H9 (cell line): ENCODE measurements at regions not wholly inside any gene's neighbourhood (a gene's known extent, or its start where the extent isn't known, plus 50 kb on each side); places are given as distances from the start of the nearest gene placed in this dataset.

Source experiments
- DNase-seq: peaks from one replicate; pipeline ENCODE4 v3.0.0-alpha.2; 2017
- H2AFZ ChIP-seq: one replicate; pipeline ENCODE4 v1.6.1; 2013; ENCODE audit warnings: mild to moderate bottlenecking, low read length, control low read depth, moderate library complexity
- H2AK5ac ChIP-seq: 2 replicates; pipeline ENCODE4 v1.6.1; 2013; ENCODE audit warnings: low read length, control low read depth, mixed read lengths; ENCODE audit not compliant: insufficient read length
- H2BK120ac ChIP-seq: one replicate; pipeline ENCODE4 v1.6.1; 2013; ENCODE audit warnings: low read depth, mild to moderate bottlenecking, low read length, control low read depth, inconsistent platforms; ENCODE audit not compliant: poor library complexity, severe bottlenecking
- H2BK12ac ChIP-seq: 2 replicates; pipeline ENCODE4 v1.6.1; 2013; ENCODE audit warnings: low read length, control low read depth, mixed read lengths, low read depth; ENCODE audit not compliant: insufficient read length
- H2BK15ac ChIP-seq: 2 replicates; pipeline ENCODE4 v1.6.1; 2013; ENCODE audit warnings: low read depth, low read length, control low read depth
- H2BK20ac ChIP-seq: one replicate; pipeline ENCODE4 v1.6.1; 2013; ENCODE audit warnings: low read depth, mild to moderate bottlenecking, low read length, control low read depth, inconsistent platforms; ENCODE audit not compliant: poor library complexity, severe bottlenecking
- H2BK5ac ChIP-seq: 2 replicates; pipeline ENCODE4 v1.6.1; 2013; ENCODE audit warnings: low read length, control low read depth, mixed read lengths; ENCODE audit not compliant: insufficient read length
- H3K14ac ChIP-seq: 2 replicates; pipeline ENCODE4 v1.6.1; 2013; ENCODE audit warnings: low read length, control low read depth; ENCODE audit not compliant: insufficient read depth
- H3K18ac ChIP-seq: 2 replicates; pipeline ENCODE4 v1.6.1; 2013; ENCODE audit warnings: low read depth, mild to moderate bottlenecking, mixed read lengths, low read length, control low read depth; ENCODE audit not compliant: insufficient read length
- H3K23ac ChIP-seq: 2 replicates; pipeline ENCODE4 v1.6.1; 2013; ENCODE audit warnings: low read length, control low read depth, mixed read lengths, low read depth; ENCODE audit not compliant: insufficient read length
- H3K23me2 ChIP-seq: 2 replicates; pipeline ENCODE4 v1.6.1; 2013; ENCODE audit warnings: low read depth, mild to moderate bottlenecking, mixed read lengths, low read length, control low read depth; ENCODE audit not compliant: insufficient read length, poor library complexity, severe bottlenecking
- H3K27ac ChIP-seq: 2 replicates; pipeline ENCODE4 v1.5.1; 2013; ENCODE audit warnings: low read length, control low read depth, mixed read lengths, low read depth; ENCODE audit not compliant: insufficient read length
- H3K27me3 ChIP-seq: 2 replicates; pipeline ENCODE4 v1.6.1; 2013; ENCODE audit warnings: low read length, control low read depth, inconsistent platforms; ENCODE audit not compliant: insufficient read depth
- H3K4ac ChIP-seq: 2 replicates; pipeline ENCODE4 v1.6.1; 2013; ENCODE audit warnings: low read depth, mild to moderate bottlenecking, control low read depth, inconsistent platforms, low read length, moderate library complexity
- H3K4me1 ChIP-seq: 2 replicates; pipeline ENCODE4 v1.6.1; 2013; ENCODE audit warnings: low read length, control low read depth, inconsistent platforms; ENCODE audit not compliant: insufficient read depth
- H3K4me2 ChIP-seq: 2 replicates; pipeline ENCODE4 v1.6.1; 2013; ENCODE audit warnings: low read length, control low read depth, mixed read lengths; ENCODE audit not compliant: insufficient read length, insufficient read depth
- H3K56ac ChIP-seq: 2 replicates; pipeline ENCODE4 v1.6.1; 2013; ENCODE audit warnings: low read depth, mild to moderate bottlenecking, mixed read lengths, low read length, control low read depth; ENCODE audit not compliant: insufficient read length
- H3K79me1 ChIP-seq: 2 replicates; pipeline ENCODE4 v1.6.1; 2013; ENCODE audit warnings: low read depth, mild to moderate bottlenecking, moderate library complexity, low read length, control low read depth, inconsistent platforms; ENCODE audit not compliant: insufficient read depth, poor library complexity, severe bottlenecking
- H3K79me2 ChIP-seq: 2 replicates; pipeline ENCODE4 v1.6.1; 2013; ENCODE audit warnings: low read length, control low read depth, inconsistent platforms; ENCODE audit not compliant: insufficient read depth
- H3K9ac ChIP-seq: 2 replicates; pipeline ENCODE4 v1.6.1; 2013; ENCODE audit warnings: low read length, control low read depth, mixed read lengths; ENCODE audit not compliant: insufficient read length; ENCODE audit errors: extremely low read depth
- H3K9me3 ChIP-seq: one replicate; pipeline ENCODE4 v1.6.1; 2013; ENCODE audit warnings: low read depth, low read length, inconsistent platforms; ENCODE audit not compliant: control insufficient read depth
- H3T11ph ChIP-seq: one replicate; pipeline ENCODE4 v1.6.1; 2013; ENCODE audit warnings: mild to moderate bottlenecking, low read length, control low read depth, inconsistent platforms
- H4K20me1 ChIP-seq: one replicate; pipeline ENCODE4 v1.6.1; 2013; ENCODE audit not compliant: control insufficient read depth, insufficient read length, insufficient read depth
- H4K5ac ChIP-seq: 2 replicates; pipeline ENCODE4 v1.6.1; 2013; ENCODE audit warnings: low read depth, mild to moderate bottlenecking, mixed read lengths, low read length, control low read depth; ENCODE audit not compliant: insufficient read length
- H4K8ac ChIP-seq: replicated peaks from 2 replicates; pipeline ENCODE4 v1.6.1; 2013; ENCODE audit warnings: low read length, control low read depth, mixed read lengths, low read depth; ENCODE audit not compliant: insufficient read length
- H4K91ac ChIP-seq: 2 replicates; pipeline ENCODE4 v1.6.1; 2013; ENCODE audit warnings: low read depth, mild to moderate bottlenecking, moderate library complexity, mixed read lengths, low read length, control low read depth; ENCODE audit not compliant: insufficient read length
- H3K27ac Mint-ChIP-seq, 3 experiments: 2 replicates in 2 of 3; 3 replicates in 1 of 3; pipeline ENCODE4 v1.8.0; 2020 to 2021; ENCODE audit warnings: mixed read lengths in 3 of 3, mild to moderate bottlenecking in 1 of 3, moderate library complexity in 1 of 3
- H3K27me3 Mint-ChIP-seq: 2 replicates; pipeline ENCODE4 v1.8.0; 2021; ENCODE audit warnings: low read depth, mild to moderate bottlenecking, moderate library complexity, mixed read lengths
- H3K36me3 Mint-ChIP-seq, 3 experiments: 2 replicates in 2 of 3; 3 replicates in 1 of 3; pipeline ENCODE4 v1.8.0; 2020 to 2021; ENCODE audit warnings: low read depth in 3 of 3, mixed read lengths in 3 of 3; ENCODE audit not compliant: insufficient read depth in 1 of 3
- H3K4me1 Mint-ChIP-seq, 2 experiments: 2 replicates each; pipeline ENCODE4 v1.8.0; 2020; ENCODE audit warnings: mixed read lengths in 2 of 2
- H3K4me3 Mint-ChIP-seq, 2 experiments: 2 replicates in 1 of 2; 3 replicates in 1 of 2; pipeline ENCODE4 v1.8.0; 2020 to 2021; ENCODE audit warnings: mild to moderate bottlenecking in 2 of 2, mixed read lengths in 2 of 2, moderate library complexity in 1 of 2
- H3K9me3 Mint-ChIP-seq, 2 experiments: 2 replicates in 1 of 2; 3 replicates in 1 of 2; pipeline ENCODE4 v1.8.0; 2020; ENCODE audit warnings: mild to moderate bottlenecking in 2 of 2, mixed read lengths in 2 of 2, moderate library complexity in 1 of 2
- CTCF ChIP-seq: fragments of 200-600 bp; sonication (generic); conservative IDR thresholded peaks from 3 replicates; pipeline ENCODE4 v1.8.0; 2021; ENCODE audit warnings: antibody characterized with exemption, mild to moderate bottlenecking
- WGBS: extraction: QIAGEN DNeasy Blood & Tissue Kit; methylation state at CpG from one replicate; pipeline ENCODE4 v1.1.7; 2013; ENCODE audit warnings: missing lambda C conversion rate, low lambda C conversion rate, mixed read lengths; ENCODE audit not compliant: insufficient read length; ENCODE audit errors: extremely low coverage; 5-methylcytosine and 5-hydroxymethylcytosine counted together

GRCh38 chr1:244186372-244186771 lies 135.3 kb downstream of the ZBTB18 start:
- H3K56ac ChIP-seq: no peak overlapping the region
- H3K14ac ChIP-seq: no peak overlapping the region

More at GRCh38 chr1:244186372-244186771, 135.3 kb downstream of the ZBTB18 start:
- Histone ChIP-seq H3K9me3 (no peaks in the 10 kb centered on the region), H3T11ph (no peak overlapping the region), H3K27me3 (no peaks in the 10 kb centered on the region), H3K27ac (no peak overlapping the region), H4K8ac (no peak overlapping the region), H3K23ac (no peak overlapping the region), H2BK15ac (no peak overlapping the region), H3K18ac (no peak overlapping the region), H3K4ac (no peak overlapping the region), H2BK5ac (no peak overlapping the region), H3K79me1 (no peaks in the 10 kb centered on the region), H2BK12ac (no peak overlapping the region), H4K5ac (no peak overlapping the region), H3K4me2 (no peak overlapping the region), H3K79me2 (no peaks in the 10 kb centered on the region), H2AK5ac (no peak overlapping the region), H3K9ac (no peak overlapping the region), H4K20me1 (no peaks in the 10 kb centered on the region), H4K91ac (no peak overlapping the region), H3K23me2 (no peaks in the 10 kb centered on the region), H2BK120ac (no peak overlapping the region), H2AFZ (no peak overlapping the region), H3K4me1 (no peaks in the 10 kb centered on the region; the same call in 1 of the 2 replicates), H2BK20ac (no peak overlapping the region)
- Mint-ChIP-seq H3K36me3 (peaks cover 0 to 12% (median 0%) of the 10 kb centered on the region in 3 experiments; a peak in 4 of 7 replicates), H3K27me3 (no peaks in the 10 kb centered on the region), H3K4me3 (no peak overlapping the region), H3K27ac (peak overlapping the region in 1 of 3 experiments; percentile 72; a peak in 1 of 7 replicates), H3K9me3 (peaks cover 0 to 8% of the 10 kb centered on the region in 2 experiments; a peak in 3 of 5 replicates), H3K4me1 (peaks cover 13 to 17% of the 10 kb centered on the region in 2 experiments)
- DNase-seq: no peak
- no CpG with 5 or more reads among the region's 10 CpGs for WGBS
- no peak for TF ChIP-seq CTCF
